HG03460 (cell line): ENCODE measurements at regions not wholly inside any gene's neighbourhood (a gene's known extent, or its start where the extent isn't known, plus 50 kb on each side); places are given as distances from the start of the nearest gene placed in this dataset.
A peak's percentile ranks its signal among the peaks of the same experiment; 100 is the strongest.
"Not testable (repeated sequence)": the region's sequence is repeated elsewhere in the genome, so short reads cannot be mapped to it uniquely, and the experiment has no call there.

Experiments used
- ATAC-seq: cut with Tn5 transposase; IDR thresholded peaks from one replicate; pipeline ENCODE4 v1.9.1; 2021; ENCODE audit not compliant: unreplicated experiment

- ATAC-seq, result no peak
These were observed 350.3 kb upstream of the HS6ST1 start for GRCh38 chr2:128668946-128669345.

- ATAC-seq, result no peak
These were observed 351.4 kb upstream of the HS6ST1 start for GRCh38 chr2:128670066-128670465.

- not testable (repeated sequence) for ATAC-seq
These were observed 353.5 kb upstream of the HS6ST1 start for GRCh38 chr2:128671981-128672757.

GRCh38 chr2:128679680-128680079 is 361.0 kb upstream of the HS6ST1 start:
- ATAC-seq, result not testable (repeated sequence)

GRCh38 chr2:128681507-128681906 is 362.8 kb upstream of the HS6ST1 start:
- no peak for ATAC-seq

GRCh38 chr2:128682266-128682665 is 363.6 kb upstream of the HS6ST1 start:
- no peak for ATAC-seq

- no peak for ATAC-seq
These were observed 364.1 kb upstream of the HS6ST1 start for GRCh38 chr2:128682729-128683284.

- no peak for ATAC-seq
These were observed 365.9 kb upstream of the HS6ST1 start for GRCh38 chr2:128684523-128684922.

GRCh38 chr2:128685841-128686496 is 367.3 kb upstream of the HS6ST1 start:
- ATAC-seq, result peak; percentile 46

GRCh38 chr2:128686497-128686859 is 367.8 kb upstream of the HS6ST1 start:
- peak; percentile 86 for ATAC-seq

GRCh38 chr2:128686881-128687555 is 368.4 kb upstream of the HS6ST1 start:
- ATAC-seq, result no peak

GRCh38 chr2:128687565-128687964 is 368.9 kb upstream of the HS6ST1 start:
- ATAC-seq, result no peak

- ATAC-seq, result no peak
These were observed 371.3 kb upstream of the HS6ST1 start for GRCh38 chr2:128689971-128690370.

- no peak for ATAC-seq
These were observed 371.8 kb upstream of the HS6ST1 start for GRCh38 chr2:128690431-128690830.

GRCh38 chr2:128690869-128691268 is 372.2 kb upstream of the HS6ST1 start:
- ATAC-seq, result no peak

GRCh38 chr2:128691526-128691925 is 372.9 kb upstream of the HS6ST1 start:
- ATAC-seq, result no peak

GRCh38 chr2:128692895-128693742 is 374.5 kb upstream of the HS6ST1 start:
- ATAC-seq, result no peak

- ATAC-seq, result no peak
These were observed 375.0 kb upstream of the HS6ST1 start for GRCh38 chr2:128693743-128694029.

GRCh38 chr2:128695646-128696220 is 377.1 kb upstream of the HS6ST1 start:
- ATAC-seq, result no peak

GRCh38 chr2:128696421-128696820 is 377.8 kb upstream of the HS6ST1 start:
- ATAC-seq, result no peak

GRCh38 chr2:128701418-128701817 is 382.8 kb upstream of the HS6ST1 start:
- ATAC-seq, result no peak
